ENCODE measurements at regions not wholly inside any gene's neighbourhood (a gene's known extent, or its start where the extent isn't known, plus 50 kb on each side); places are given as distances from the start of the nearest gene placed in this dataset.

DNA sequence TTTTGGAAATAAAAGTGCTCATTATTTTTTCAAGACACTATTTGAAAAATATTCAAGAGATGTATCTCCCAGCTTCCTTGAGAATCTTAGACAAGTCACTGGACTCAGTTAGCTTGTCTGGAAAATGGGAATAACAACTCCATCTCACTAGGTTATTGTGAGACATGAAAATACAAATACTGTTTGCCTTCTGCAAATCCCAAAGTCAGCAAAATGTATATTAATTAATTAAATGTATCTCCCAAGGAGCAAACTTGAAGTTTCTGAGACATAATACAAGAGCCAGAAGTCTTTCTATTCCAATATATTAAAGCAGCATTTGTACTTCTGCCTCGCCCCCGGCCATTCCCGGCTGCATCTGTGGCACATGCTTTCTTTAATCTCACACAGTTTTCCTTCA, 54.6 kb upstream of the ID4 start:
- TF ChIP-seq, protein P1, sequence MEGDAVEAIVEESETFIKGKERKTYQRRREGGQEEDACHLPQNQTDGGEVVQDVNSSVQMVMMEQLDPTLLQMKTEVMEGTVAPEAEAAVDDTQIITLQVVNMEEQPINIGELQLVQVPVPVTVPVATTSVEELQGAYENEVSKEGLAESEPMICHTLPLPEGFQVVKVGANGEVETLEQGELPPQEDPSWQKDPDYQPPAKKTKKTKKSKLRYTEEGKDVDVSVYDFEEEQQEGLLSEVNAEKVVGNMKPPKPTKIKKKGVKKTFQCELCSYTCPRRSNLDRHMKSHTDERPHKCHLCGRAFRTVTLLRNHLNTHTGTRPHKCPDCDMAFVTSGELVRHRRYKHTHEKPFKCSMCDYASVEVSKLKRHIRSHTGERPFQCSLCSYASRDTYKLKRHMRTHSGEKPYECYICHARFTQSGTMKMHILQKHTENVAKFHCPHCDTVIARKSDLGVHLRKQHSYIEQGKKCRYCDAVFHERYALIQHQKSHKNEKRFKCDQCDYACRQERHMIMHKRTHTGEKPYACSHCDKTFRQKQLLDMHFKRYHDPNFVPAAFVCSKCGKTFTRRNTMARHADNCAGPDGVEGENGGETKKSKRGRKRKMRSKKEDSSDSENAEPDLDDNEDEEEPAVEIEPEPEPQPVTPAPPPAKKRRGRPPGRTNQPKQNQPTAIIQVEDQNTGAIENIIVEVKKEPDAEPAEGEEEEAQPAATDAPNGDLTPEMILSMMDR (IDR thresholded peaks at IDR 0.05) = no peak
- no peak for TF ChIP-seq ZFX (IDR thresholded peaks at IDR 0.05; ENCODE audit: borderline replicate concordance)
